ENCODE measurements at regions not wholly inside any gene's neighbourhood (a gene's known extent, or its start where the extent isn't known, plus 50 kb on each side); places are given as distances from the start of the nearest gene placed in this dataset.

GRCh38 chr2:18422432-18423165 is 137.9 kb downstream of the RDH14 start:
- no peak for DNase-seq

- DNase-seq = no peak
Measured at GRCh38 chr2:18413676-18414396, 146.6 kb downstream of the RDH14 start.

DNA sequence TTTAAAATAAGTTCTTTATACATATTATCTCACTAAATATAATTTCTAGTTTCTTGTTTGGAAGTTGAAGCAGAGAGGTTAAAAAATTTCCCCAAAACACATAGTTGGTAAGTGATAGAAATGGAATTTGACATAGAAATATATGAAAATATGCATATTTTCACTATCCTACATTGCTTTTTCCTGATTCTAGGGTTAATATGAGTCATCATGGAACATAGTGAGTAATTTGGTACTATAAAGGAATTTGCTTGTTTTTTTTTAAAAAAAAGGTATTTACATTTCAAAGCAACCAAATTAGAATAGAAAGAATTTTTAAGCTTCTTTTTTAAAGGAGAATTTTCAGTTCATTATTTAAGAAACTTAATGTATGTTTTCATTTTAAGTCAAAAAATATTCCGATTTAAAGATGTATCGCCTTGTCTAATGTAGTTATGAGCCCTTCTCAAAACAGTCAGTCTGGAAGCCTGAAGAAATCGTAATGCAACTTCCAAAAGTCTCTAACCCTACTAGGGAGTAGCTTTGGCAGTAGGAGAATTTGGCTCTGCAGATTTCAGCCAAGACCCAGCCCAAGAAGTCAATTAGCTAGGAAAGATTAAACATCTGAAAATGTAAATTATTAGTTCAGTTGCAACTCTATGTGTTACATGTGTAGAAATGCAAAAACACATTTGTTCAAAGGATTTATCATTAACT is 147.3 kb downstream of the RDH14 start:
- DNase-seq = no peak

- DNase-seq = no peak
Measured at GRCh38 chr2:18411626-18412025, 148.8 kb downstream of the RDH14 start.

DNA sequence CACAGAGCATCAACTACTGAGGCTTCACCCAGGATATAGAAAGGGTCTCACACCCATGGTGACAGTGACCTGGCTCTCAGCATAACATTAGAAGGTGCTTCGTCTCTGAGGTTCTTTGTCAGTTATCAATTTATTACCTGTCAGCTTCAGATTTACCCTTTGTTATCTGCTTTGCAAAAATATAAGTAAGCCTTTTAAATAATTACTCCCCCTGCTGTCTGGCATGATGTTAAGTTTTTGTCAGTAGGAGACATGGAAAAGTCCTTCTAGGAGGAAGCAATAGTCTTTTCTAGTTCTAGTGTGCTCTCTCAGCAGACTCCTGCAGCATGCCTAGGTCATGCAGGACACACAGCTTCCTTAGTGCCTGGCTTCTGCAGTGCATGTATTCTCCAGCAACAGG is 149.9 kb downstream of the RDH14 start:
- no peak for DNase-seq

DNA sequence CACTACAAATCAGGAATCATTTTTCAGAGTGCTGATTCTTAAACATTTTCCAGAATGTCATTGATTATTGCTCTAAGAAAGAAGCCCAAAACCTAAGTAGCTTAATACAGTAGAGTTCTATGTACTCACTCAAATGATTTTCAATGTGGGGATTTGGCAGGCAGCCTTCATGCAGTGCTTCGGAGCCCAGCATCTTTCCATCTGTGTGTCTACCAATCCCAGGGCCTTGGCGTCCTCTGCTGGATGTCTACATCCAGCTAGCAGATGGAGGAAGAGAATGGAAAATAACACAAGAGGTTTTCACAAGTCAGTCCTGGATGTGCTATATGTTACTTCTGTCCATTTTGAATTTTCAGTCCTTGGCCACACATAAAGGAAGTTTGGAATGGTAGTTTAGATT is 151.8 kb downstream of the RDH14 start:
- no peak for DNase-seq

DNA sequence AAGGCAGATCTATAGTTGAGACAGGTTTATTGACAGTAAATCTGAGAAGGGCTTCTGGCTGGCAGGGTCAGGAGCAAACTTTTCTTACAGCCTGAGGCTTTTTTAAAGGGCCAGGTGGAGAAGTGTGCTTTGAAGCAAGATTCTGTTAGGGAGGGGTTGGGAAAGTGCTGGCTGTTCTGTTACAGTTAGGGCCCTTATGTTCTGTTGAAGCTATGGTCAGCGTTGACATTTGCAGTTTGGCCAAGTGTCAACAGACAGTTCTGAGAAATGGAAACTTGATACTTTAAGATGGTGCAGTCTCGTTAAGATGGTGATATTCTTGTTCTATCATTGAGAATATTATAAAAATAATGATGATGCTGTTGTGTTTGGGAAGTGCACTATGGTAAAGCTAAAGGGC is 154.2 kb downstream of the RDH14 start:
- DNase-seq = no peak

DNA sequence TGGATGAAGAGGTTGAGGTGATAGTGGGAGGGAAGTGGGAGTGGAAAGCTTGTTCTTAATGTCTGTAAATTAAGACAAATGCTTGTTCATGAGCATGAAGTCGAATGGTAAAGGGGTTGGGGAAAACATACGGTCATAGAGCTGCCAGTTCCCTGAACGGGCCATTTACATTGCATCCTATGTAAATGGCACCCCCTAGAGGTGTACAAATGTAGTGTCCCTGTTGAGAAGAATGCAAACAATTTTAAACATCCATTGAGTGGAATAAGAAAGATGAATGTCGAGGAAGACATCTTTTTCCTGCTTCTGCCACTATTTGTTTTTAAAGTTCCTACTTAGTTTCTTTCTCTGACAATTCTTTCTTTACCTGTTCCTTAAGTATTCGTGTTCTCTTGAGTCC is 155.7 kb downstream of the RDH14 start:
- DNase-seq = no peak

- DNase-seq = no peak
Measured at GRCh38 chr2:18403921-18404522, 156.4 kb downstream of the RDH14 start.

DNA sequence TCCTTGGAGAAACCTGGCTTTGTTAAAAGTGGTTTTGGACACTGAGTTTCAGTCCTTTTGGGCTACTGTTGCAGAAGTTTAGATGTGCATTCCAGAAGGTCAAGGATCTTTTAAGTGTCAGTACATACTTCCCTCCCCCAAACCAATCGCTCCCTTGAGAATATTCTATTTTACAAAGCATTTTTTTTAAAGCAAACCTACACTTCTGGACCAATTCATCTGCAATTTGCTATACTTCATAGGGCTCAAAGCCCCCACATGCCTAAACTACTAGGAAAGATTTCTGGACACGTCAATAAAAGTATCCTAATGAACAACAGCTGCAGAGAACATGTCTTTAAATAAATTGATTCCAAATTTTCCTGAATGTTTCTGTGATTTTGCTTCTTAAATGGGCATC is 157.6 kb downstream of the RDH14 start:
- no peak for DNase-seq

GRCh38 chr2:18401471-18401870 is 159.0 kb downstream of the RDH14 start:
- DNase-seq = no peak

GRCh38 chr2:18399601-18400000 is 160.9 kb downstream of the RDH14 start:
- DNase-seq = no peak

- no peak for DNase-seq
Measured at GRCh38 chr2:18398833-18399232, 161.6 kb downstream of the RDH14 start.

GRCh38 chr2:18396329-18397010 is 164.0 kb downstream of the RDH14 start:
- DNase-seq = no peak

- DNase-seq = no peak
Measured at GRCh38 chr2:18395555-18395954, 164.9 kb downstream of the RDH14 start.

GRCh38 chr2:18387441-18388206 is 172.8 kb downstream of the RDH14 start:
- DNase-seq = peak; percentile 52

GRCh38 chr2:18384242-18384641 is 176.2 kb downstream of the RDH14 start:
- DNase-seq = no peak

DNA sequence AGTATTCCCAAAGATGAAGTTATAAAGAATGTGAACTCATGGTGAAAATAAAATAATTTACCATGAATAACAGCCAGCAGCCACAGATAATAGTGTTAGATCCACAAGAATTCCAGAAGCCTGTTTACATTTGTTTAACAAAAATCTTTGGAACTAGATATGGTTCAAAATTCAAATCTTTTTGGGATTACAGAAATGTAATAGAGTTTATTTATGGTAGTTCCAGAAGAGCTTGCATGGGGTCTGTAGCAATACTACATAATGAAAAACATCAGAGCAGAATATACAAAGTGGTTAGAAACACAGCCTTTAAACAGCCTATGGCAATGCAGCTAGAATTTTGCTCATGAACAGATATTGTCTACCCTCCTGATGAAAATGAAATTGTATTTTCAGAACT is 179.1 kb downstream of the RDH14 start:
- no peak for DNase-seq

- no peak for DNase-seq
Measured at GRCh38 chr2:18380321-18380720, 180.1 kb downstream of the RDH14 start.

DNA sequence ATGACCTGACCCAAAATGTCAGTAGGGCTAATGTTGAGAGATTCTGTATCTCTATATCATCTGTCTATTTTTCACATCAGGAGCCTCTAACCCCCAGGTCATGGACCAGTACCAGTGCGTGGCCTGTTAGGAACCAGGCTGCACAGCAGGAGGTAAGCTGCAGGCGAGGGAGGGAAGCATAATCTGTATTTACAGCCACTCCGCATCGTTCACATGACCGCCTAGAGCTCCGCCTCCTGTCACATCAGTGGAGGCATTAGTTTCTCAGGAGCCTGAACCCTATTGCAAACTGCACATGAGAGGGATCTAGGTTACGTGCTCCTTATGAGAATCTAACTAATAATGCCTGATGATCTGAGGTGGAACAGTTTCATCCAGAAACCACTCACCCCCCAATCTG is 180.6 kb downstream of the RDH14 start:
- DNase-seq = no peak

GRCh38 chr2:18378020-18378653 is 182.3 kb downstream of the RDH14 start:
- DNase-seq = peak; percentile 29

- DNase-seq = no peak
Measured at GRCh38 chr2:18376936-18377335, 183.5 kb downstream of the RDH14 start.
